ENCODE measurements at regions not wholly inside any gene's neighbourhood (a gene's known extent, or its start where the extent isn't known, plus 50 kb on each side); places are given as distances from the start of the nearest gene placed in this dataset.
"Not testable (repeated sequence)": the region's sequence is repeated elsewhere in the genome, so short reads cannot be mapped to it uniquely, and the experiment has no call there.

GRCh38 chr21:27333096-27333495 is 366.2 kb upstream of the ADAMTS5 start:
- no peaks in the 10 kb centered on the region for H3K36me3 ChIP-seq (ENCODE audit: control insufficient read depth, insufficient read depth, low read length)
- no peak overlapping the region for H3K4me3 ChIP-seq (replicated peaks; ENCODE audit: low read depth, low read length)
- no peak for DNase-seq (ENCODE audit: extremely low read depth, insufficient read length)
- H3K27me3 ChIP-seq (replicated peaks; ENCODE audit: control insufficient read depth, insufficient read depth, low read length), result no peaks in the 10 kb centered on the region
- TF ChIP-seq CTCF (IDR thresholded peaks at IDR 0.05; ENCODE audit: insufficient read depth, low read length, poor library complexity, severe bottlenecking), result no peak

- Histone ChIP-seq H3K27me3 (replicated peaks; ENCODE audit: control insufficient read depth, insufficient read depth, low read length) (no peaks in the 10 kb centered on the region), H3K36me3 (ENCODE audit: control insufficient read depth, insufficient read depth, low read length) (no peaks in the 10 kb centered on the region), H3K4me3 (replicated peaks; ENCODE audit: low read depth, low read length) (no peak overlapping the region)
- DNase-seq (ENCODE audit: extremely low read depth, insufficient read length), result no peak
- TF ChIP-seq CTCF (IDR thresholded peaks at IDR 0.05; ENCODE audit: insufficient read depth, low read length, poor library complexity, severe bottlenecking), result no peak
Observed at GRCh38 chr21:27329255-27329851, 362.5 kb upstream of the ADAMTS5 start.

- DNase-seq (ENCODE audit: extremely low read depth, insufficient read length), result no peak
- Histone ChIP-seq H3K36me3 (ENCODE audit: control insufficient read depth, insufficient read depth, low read length) (no peaks in the 10 kb centered on the region), H3K4me3 (replicated peaks; ENCODE audit: low read depth, low read length) (no peak overlapping the region), H3K27me3 (replicated peaks; ENCODE audit: control insufficient read depth, insufficient read depth, low read length) (no peaks in the 10 kb centered on the region)
- TF ChIP-seq CTCF (IDR thresholded peaks at IDR 0.05; ENCODE audit: insufficient read depth, low read length, poor library complexity, severe bottlenecking), result no peak
Observed at GRCh38 chr21:27326301-27326700, 359.4 kb upstream of the ADAMTS5 start.

- no peak for DNase-seq (ENCODE audit: extremely low read depth, insufficient read length)
- H3K27me3 ChIP-seq (replicated peaks; ENCODE audit: control insufficient read depth, insufficient read depth, low read length), result no peaks in the 10 kb centered on the region
- no peak for TF ChIP-seq CTCF (IDR thresholded peaks at IDR 0.05; ENCODE audit: insufficient read depth, low read length, poor library complexity, severe bottlenecking)
- H3K36me3 ChIP-seq (ENCODE audit: control insufficient read depth, insufficient read depth, low read length), result no peaks in the 10 kb centered on the region
- no peak overlapping the region for H3K4me3 ChIP-seq (replicated peaks; ENCODE audit: low read depth, low read length)
Observed at GRCh38 chr21:27323331-27323730, 356.4 kb upstream of the ADAMTS5 start.

GRCh38 chr21:27321791-27322190 is 354.9 kb upstream of the ADAMTS5 start:
- TF ChIP-seq CTCF (IDR thresholded peaks at IDR 0.05; ENCODE audit: insufficient read depth, low read length, poor library complexity, severe bottlenecking), result no peak
- Histone ChIP-seq H3K4me3 (replicated peaks; ENCODE audit: low read depth, low read length) (no peak overlapping the region), H3K36me3 (ENCODE audit: control insufficient read depth, insufficient read depth, low read length) (no peaks in the 10 kb centered on the region), H3K27me3 (replicated peaks; ENCODE audit: control insufficient read depth, insufficient read depth, low read length) (no peaks in the 10 kb centered on the region)
- DNase-seq (ENCODE audit: extremely low read depth, insufficient read length), result no peak

- Histone ChIP-seq H3K36me3 (ENCODE audit: control insufficient read depth, insufficient read depth, low read length) (no peaks in the 10 kb centered on the region), H3K27me3 (replicated peaks; ENCODE audit: control insufficient read depth, insufficient read depth, low read length) (no peaks in the 10 kb centered on the region), H3K4me3 (replicated peaks; ENCODE audit: low read depth, low read length) (no peak overlapping the region)
- TF ChIP-seq CTCF (IDR thresholded peaks at IDR 0.05; ENCODE audit: insufficient read depth, low read length, poor library complexity, severe bottlenecking), result no peak
- DNase-seq (ENCODE audit: extremely low read depth, insufficient read length), result no peak
Observed at GRCh38 chr21:27320868-27321267, 354.0 kb upstream of the ADAMTS5 start.

GRCh38 chr21:27317601-27318000 is 350.7 kb upstream of the ADAMTS5 start:
- H3K27me3 ChIP-seq (replicated peaks; ENCODE audit: control insufficient read depth, insufficient read depth, low read length); DNase-seq (ENCODE audit: extremely low read depth, insufficient read length); H3K36me3 ChIP-seq (ENCODE audit: control insufficient read depth, insufficient read depth, low read length); H3K4me3 ChIP-seq (replicated peaks; ENCODE audit: low read depth, low read length): not testable (repeated sequence)
